ENCODE measurements at regions not wholly inside any gene's neighbourhood (a gene's known extent, or its start where the extent isn't known, plus 50 kb on each side); places are given as distances from the start of the nearest gene placed in this dataset.

GRCh38 chr7:97405835-97406234 is 288.3 kb downstream of the SDHAF3 start:
- no TSS peak for BruUV-seq (replicated peaks)

GRCh38 chr7:97407106-97407505 is 289.6 kb downstream of the SDHAF3 start:
- no peaks in the 10 kb centered on the region for H3K36me3 ChIP-seq (ENCODE audit: control insufficient read depth in 2 of 2, insufficient read depth in 2 of 2, low read length in 1 of 2)
- H3K79me2 ChIP-seq (ENCODE audit: control insufficient read depth, insufficient read depth, low read length) = no peaks in the 10 kb centered on the region
- DNase-seq (ENCODE audit: low read depth, low spot score) (no peak), FAIRE-seq (no peak), ATAC-seq (no peak)
- RAD21 ChIA-PET (ENCODE audit: unreplicated experiment) = interaction anchor here (0.6 kb wide), 1 partner anchor 820 kb away, joined by 4 read pairs; no protein-coding TSS in a partner anchor
- H3K4me1 ChIP-seq (ENCODE audit: control insufficient read depth, insufficient read depth, low read length) = no peaks in the 10 kb centered on the region
- H3K9me3 ChIP-seq (replicated peaks; ENCODE audit: control insufficient read depth, insufficient read depth, low read length) = no peaks in the 10 kb centered on the region
- in situ Hi-C loops (cut with MboI) = no loop called here
- no peak overlapping the region for H3K4me2 ChIP-seq (ENCODE audit: control insufficient read depth, insufficient read depth)
- POLR2A ChIA-PET = no interaction called here
- intact Hi-C loops (cut with micrococcal nuclease; ENCODE audit: unreplicated experiment) = no loop called here
- SMC1A ChIA-PET (ENCODE audit: uncharacterized antibody, unreplicated experiment) = interaction anchor here (1.5 kb wide), 1 partner anchor 11 kb away, joined by 5 read pairs; no protein-coding TSS in a partner anchor
- H3K4me3 ChIP-seq = no peak overlapping the region
- no peaks in the 10 kb centered on the region for H3K27me3 ChIP-seq (replicated peaks in 1 of 2; ENCODE audit: control insufficient read depth in 2 of 2, insufficient read depth in 2 of 2, low read length in 1 of 2)
- no peak overlapping the region for H3K9ac ChIP-seq (ENCODE audit: control insufficient read depth, insufficient read depth, low read length)
- BruUV-seq (replicated peaks) = no TSS peak
- no peak overlapping the region for H3K27ac ChIP-seq (ENCODE audit: control insufficient read depth, insufficient read depth)
- CTCF ChIA-PET = interaction anchor here (1.0 kb wide), 1 partner anchor 23 kb away, joined by 3 read pairs; no protein-coding TSS in a partner anchor
- H2AFZ ChIP-seq (ENCODE audit: control insufficient read depth, low read depth, low read length) = no peak overlapping the region
- H4K20me1 ChIP-seq (ENCODE audit: control insufficient read depth, insufficient read depth) = no peaks in the 10 kb centered on the region
- TF ChIP-seq CREM (IDR thresholded peaks at IDR 0.05; ENCODE audit: low read depth) = no peak
- no peak for TF ChIP-seq ATF2 (IDR thresholded peaks at IDR 0.05; ENCODE audit: low read length)
- TF ChIP-seq KDM1A (IDR thresholded peaks at IDR 0.05; ENCODE audit: borderline replicate concordance) = no peak
- TF ChIP-seq YY1 (IDR thresholded peaks at IDR 0.05; ENCODE audit: low read depth, low read length) = no peak
- no peak for TF ChIP-seq BCLAF1 (IDR thresholded peaks at IDR 0.05)
- TF ChIP-seq NR2C2 (IDR thresholded peaks at IDR 0.05; ENCODE audit: borderline replicate concordance, control insufficient read depth, insufficient read length, low read depth) = no peak
- TF ChIP-seq DPF2 (IDR thresholded peaks at IDR 0.05) = no peak
- no peak for TF ChIP-seq ATF7 (IDR thresholded peaks at IDR 0.05; ENCODE audit: low read depth)
- no peak for TF ChIP-seq RAD21 (IDR thresholded peaks at IDR 0.05; ENCODE audit: insufficient read depth, low read depth, low read length)
- TF ChIP-seq USF2 (IDR thresholded peaks at IDR 0.05; ENCODE audit: borderline replicate concordance, low read depth, low read length) = no peak
- TF ChIP-seq EGR1 (IDR thresholded peaks at IDR 0.05; ENCODE audit: borderline replicate concordance in 1 of 2, low read depth in 2 of 2, low read length in 2 of 2) = no peak
- no peak for TF ChIP-seq NRF1 (conservative IDR thresholded peaks at IDR 0.05; ENCODE audit: low read depth, low read length)
- TF ChIP-seq SREBF2 (IDR thresholded peaks at IDR 0.05; ENCODE audit: low read length) = no peak

More at GRCh38 chr7:97405835-97406234, 288.3 kb downstream of the SDHAF3 start:
- Histone ChIP-seq H3K36me3 (ENCODE audit: control insufficient read depth in 2 of 2, insufficient read depth in 2 of 2, low read length in 1 of 2) (no peaks in the 10 kb centered on the region), H3K9me3 (replicated peaks; ENCODE audit: control insufficient read depth, insufficient read depth, low read length) (no peaks in the 10 kb centered on the region), H3K4me2 (ENCODE audit: control insufficient read depth, insufficient read depth) (no peak overlapping the region), H3K4me1 (ENCODE audit: control insufficient read depth, insufficient read depth, low read length) (no peaks in the 10 kb centered on the region), H3K9ac (ENCODE audit: control insufficient read depth, insufficient read depth, low read length) (no peak overlapping the region), H2AFZ (ENCODE audit: control insufficient read depth, low read depth, low read length) (no peak overlapping the region), H3K4me3 (no peak overlapping the region), H3K79me2 (ENCODE audit: control insufficient read depth, insufficient read depth, low read length) (no peaks in the 10 kb centered on the region), H4K20me1 (ENCODE audit: control insufficient read depth, insufficient read depth) (no peaks in the 10 kb centered on the region), H3K27me3 (replicated peaks in 1 of 2; ENCODE audit: control insufficient read depth in 2 of 2, insufficient read depth in 2 of 2, low read length in 1 of 2) (no peaks in the 10 kb centered on the region), H3K27ac (ENCODE audit: control insufficient read depth, insufficient read depth) (no peak overlapping the region)
- DNase-seq (ENCODE audit: low read depth, low spot score) = no peak
- CTCF ChIA-PET = no interaction called here
- RAD21 ChIA-PET (ENCODE audit: unreplicated experiment) = no interaction called here
- no peak for TF ChIP-seq CBX3 (IDR thresholded peaks at IDR 0.05; ENCODE audit: borderline replicate concordance, low read depth)
- no peak for TF ChIP-seq CBX5 (IDR thresholded peaks at IDR 0.05; ENCODE audit: low read depth)
- no peak for TF ChIP-seq POLR2AphosphoS5 (IDR thresholded peaks at IDR 0.05; ENCODE audit: low read length)
- no peak for TF ChIP-seq BACH1 (IDR thresholded peaks at IDR 0.05; ENCODE audit: borderline replicate concordance)
- no peak for TF ChIP-seq GATAD2B (conservative IDR thresholded peaks at IDR 0.05; ENCODE audit: low read depth)
- WGBS (ENCODE audit: insufficient coverage, insufficient replicate concordance, low lambda C conversion rate, missing lambda C conversion rate) = 0% methylated on average over 3 of the region's 3 CpGs
- no peak for ATAC-seq
- intact Hi-C loops (cut with micrococcal nuclease; ENCODE audit: unreplicated experiment) (no loop called here), in situ Hi-C loops (cut with MboI) (no loop called here)
- FAIRE-seq = no peak
- POLR2A ChIA-PET = no interaction called here
- SMC1A ChIA-PET (ENCODE audit: uncharacterized antibody, unreplicated experiment) = interaction anchor here (1.3 kb wide), 1 partner anchor 11 kb away, joined by 3 read pairs; no protein-coding TSS in a partner anchor

Measured in GM12878 (cell line).